GM19025 (cell line): ENCODE measurements at regions not wholly inside any gene's neighbourhood (a gene's known extent, or its start where the extent isn't known, plus 50 kb on each side); places are given as distances from the start of the nearest gene placed in this dataset.

Source experiments
- ATAC-seq: cut with Tn5 transposase; IDR thresholded peaks from one replicate; pipeline ENCODE4 v1.9.1; 2021; ENCODE audit warnings: mild to moderate bottlenecking, low read depth, moderate library complexity; ENCODE audit not compliant: unreplicated experiment

DNA sequence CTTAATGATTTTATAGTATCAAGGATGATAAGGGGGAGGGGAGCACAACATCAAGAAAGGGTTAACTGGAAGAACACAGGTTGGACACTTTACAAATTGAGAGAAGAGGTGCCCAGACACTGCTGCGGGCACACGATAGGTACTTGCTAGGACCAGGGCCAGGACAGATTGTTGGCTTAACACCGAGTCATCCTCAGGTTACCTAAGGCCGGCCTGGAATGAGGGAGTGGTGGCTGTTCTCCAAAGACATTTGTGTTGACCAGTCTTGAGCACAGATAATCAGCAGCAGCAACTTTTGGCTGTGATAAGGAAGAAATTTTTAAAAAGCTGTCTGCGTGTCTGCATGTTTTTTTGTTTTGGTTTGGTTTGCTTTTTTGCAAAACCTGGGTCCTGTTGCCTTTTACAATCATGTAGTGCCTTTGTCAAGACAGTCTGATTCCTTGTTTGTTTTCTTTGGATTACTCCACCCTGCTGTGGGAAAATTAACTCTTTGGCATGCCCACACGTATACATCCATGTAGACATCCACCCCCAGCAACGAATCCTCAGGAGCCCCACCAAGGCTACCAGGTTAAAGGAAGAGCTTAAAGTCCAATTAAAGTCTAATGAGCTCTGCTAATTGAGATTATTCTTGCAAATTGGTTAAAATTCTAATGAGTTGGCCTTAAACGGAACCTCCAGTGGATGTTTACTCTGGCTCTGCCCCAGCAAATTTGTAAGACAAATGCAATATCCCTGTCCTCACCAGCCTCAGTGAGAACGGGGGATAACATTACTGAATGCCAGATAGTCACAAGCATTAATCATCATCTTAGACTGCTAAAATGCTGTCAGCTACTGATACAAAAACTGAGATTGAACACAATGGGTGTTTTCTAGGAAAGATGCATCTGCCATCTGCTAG, 382.3 kb downstream of the ACTL7B start:
- ATAC-seq, result no peak

DNA sequence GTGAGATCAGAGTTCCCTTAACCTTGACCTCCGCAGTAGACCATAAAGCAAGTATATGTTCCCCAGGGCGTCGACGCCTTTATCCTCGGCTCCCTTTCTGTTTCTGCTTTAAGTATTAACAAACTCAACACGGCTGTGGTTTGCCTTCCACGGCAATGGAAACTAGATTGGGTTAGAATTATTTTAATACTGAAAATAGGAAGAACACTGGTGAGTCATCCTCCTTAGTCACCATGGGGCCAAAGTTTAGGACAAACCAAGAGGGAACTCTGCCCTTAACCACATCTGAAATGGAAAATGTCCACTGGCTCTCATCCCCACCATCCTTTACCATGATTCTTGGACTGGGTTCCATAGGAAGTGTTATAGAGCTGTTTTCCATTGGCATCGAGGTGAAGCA, 386.1 kb downstream of the ACTL7B start:
- no peak for ATAC-seq

DNA sequence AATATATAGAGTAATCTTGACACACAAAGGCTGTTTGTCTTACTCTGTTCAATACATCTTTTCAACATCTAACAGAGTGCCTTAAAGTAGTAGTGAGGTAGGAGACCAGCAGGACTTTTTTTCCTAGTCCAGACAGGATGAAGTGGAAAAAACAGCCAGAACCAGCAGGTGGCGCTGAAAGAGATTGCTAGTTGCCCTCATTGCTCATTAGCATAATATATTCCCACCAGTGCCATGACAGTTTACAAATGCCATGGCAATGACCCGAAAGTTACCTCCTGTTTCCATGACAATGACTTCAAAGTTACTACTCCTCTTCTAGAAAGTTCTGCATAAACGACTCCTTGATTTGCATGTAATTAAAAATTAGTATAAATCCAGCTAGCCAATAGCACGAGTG, 387.4 kb downstream of the ACTL7B start:
- no peak for ATAC-seq

DNA sequence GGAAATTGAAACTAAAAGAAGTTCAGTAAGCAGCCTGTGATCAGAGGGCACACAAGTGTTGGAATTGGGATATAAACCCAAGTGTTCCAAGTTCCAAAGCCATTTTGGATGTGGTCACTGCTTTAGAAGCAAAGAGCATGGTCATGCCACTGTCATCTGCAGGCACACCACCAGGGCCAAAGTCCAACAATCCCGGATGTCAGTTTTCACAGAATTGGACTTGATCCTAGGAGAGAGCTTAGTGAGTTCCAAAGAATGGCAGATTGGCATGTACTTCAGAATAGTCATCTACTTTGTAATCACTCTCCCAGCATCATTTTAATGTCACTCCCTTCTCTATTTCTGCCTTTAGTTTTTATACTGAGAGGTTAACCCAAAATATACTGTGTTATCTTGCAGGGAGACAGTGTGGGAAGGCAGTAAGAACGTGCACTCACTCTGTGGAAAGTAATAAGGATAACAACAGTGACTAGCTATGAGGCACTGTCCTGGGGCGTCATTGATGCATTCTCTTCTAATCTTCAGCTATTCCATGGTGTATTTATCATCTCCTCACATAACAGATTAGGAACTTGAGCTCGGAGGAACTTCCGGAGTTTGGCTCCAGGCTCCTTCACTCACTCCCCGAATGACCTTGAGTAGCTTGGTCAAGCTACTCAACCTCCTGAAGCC, 388.0 kb downstream of the ACTL7B start:
- ATAC-seq, result no peak

DNA sequence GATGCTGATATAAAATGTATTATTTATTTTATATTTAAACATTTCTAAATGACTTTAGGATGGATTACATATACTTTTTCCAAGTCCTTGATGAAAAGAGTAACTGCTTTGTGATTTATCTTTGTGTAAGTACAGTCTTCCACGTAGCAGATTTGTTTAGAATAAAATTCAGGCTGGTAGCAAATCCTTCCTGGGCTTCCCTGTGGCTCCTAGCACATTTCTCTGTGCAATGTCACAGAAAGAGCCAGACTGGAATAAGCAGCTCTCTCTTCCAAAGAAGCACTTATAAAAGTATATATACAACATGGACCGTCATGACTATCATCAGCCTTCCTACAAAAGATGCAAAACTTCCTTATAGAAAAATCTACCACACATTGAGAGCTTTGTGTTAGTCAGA, 388.6 kb downstream of the ACTL7B start:
- no peak for ATAC-seq

DNA sequence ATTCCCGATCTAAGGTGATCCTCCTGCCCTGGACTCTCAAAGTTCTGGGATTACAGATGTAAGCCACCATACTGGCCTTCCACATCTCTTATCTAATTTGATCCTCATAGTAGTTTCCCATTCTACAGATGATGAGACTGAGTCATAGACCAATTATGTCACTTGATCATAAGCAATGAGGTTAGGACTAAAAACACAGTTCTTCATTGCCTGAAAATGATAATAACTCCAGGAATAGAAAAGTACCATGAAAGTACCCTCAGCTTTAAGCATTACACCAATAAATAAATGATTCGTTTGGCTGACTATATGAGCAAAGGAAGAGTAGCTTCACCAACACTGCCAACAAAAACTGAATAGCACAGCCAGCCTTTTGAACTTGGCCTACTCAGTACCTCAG, 389.5 kb downstream of the ACTL7B start:
- ATAC-seq, result no peak

DNA sequence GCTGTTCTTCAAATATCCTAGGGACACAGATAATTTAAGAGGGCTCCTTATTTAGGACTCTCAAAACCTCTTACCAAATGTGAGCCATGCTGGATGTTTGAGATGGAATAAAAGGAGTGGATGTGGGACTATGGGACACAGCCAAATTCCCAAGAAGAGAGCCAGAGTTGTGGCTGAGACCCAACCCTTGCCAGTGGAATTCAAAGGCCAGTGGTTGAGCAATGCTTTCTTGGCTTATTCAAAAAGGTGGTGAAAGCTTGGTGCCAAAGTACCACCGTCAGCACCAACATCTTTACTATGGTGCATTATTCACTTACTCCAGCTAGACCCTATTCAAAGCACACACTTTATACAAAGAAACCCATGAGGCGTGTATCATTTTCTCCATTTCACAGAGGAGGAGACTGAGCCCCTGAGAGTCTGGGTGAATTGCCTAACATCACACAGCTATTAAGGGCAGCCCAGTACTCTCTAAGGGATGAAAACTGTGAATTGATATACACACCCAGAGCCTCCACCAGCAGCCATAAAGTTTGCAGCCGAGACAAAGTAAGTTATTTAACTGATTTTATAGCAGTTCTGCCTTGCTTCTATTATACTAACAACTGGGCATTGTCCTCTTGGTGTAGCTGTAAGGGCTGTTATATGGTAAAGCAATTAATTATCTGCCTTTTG, 391.7 kb downstream of the ACTL7B start:
- ATAC-seq, result no peak

DNA sequence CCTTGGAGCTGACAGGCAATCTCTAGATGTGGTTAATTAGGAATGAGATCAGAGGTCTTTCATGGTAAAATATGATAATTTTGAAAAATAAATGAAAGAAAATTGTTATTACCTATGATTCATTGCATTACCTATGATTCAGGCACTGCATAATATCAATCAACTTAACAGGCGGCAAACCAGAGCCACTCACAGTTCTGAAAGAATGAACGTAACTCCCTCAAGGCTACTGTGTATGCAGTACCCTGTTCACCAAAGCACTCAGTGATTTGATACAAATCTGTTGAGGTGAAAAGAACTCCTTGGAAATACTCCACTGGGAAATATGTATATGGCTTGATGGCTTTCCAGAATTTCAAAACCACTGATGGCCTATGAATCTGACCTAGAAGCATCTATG, 398.9 kb downstream of the ACTL7B start:
- ATAC-seq, result no peak

DNA sequence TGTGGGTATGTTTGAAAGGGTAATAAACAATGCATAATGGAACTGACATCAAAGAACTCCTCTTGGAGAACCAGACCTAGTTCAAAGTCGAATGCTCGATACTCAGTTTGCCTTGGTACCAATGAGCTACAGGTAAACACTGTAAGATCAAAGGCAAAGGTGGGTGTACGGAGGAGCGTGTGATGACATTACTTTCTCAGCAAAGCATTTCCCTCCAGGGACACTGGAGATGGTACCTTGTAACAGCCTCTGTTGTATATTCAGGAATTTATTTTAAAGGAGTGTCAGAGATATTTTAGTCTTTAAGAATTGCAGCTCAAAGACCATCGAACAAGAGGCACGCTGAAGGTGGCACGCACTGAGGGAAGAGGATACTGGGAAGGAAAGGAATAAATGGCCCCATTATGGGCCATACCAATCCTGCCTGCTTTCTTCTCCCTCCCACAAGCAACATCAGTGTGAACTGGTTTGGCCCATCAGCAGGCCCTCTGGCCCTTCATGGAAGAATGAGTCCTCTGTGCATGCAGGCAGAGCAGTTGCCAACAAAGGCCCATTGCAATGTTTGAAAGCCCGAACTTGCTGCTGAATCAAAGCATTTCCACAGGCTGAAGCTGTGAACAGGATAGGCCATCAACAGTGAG, 410.2 kb downstream of the ACTL7B start:
- no peak for ATAC-seq

DNA sequence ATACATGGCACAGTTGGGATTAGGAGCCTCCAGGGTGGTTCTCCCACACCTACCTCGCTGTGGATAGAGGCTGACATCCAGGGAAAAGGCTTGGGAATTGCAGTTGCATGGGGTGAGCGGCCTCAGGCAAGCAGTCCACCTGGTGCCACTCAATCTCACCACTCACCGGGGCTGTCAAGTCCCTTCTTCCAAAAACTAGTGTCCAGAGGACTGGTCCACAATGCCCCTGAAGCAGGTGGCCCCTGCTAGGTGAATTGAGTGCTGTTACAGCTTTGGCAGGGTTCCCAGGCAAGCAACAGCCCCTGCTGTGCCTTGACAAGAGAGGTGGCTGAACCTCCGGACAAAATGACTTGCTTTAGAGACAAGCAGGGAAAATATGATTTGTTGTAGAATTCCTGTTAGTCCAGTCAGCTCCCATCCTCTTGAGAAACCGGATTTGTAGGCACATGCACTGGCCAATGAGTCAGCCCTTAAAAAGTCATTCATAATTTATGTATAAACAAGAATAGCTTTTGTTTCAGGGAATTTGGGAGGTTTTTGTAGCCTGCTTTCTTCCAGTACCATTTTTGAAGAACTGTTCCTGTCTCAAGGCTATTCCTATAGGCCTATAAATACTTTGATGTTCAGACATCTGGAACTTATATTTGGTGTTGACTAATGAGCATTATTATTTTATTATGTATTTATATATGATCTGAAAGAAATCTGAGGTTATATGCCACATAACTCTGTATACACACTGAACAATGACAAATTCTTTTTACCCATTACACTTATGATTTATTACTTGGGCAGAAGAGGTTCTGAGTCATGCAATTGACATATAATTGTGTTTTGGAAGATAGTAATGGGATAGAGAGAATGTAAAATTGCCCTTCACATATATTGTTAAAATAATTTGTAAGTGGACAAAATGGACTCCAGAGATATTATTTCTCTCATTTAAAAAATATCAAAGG, 411.1 kb downstream of the ACTL7B start:
- ATAC-seq, result no peak

DNA sequence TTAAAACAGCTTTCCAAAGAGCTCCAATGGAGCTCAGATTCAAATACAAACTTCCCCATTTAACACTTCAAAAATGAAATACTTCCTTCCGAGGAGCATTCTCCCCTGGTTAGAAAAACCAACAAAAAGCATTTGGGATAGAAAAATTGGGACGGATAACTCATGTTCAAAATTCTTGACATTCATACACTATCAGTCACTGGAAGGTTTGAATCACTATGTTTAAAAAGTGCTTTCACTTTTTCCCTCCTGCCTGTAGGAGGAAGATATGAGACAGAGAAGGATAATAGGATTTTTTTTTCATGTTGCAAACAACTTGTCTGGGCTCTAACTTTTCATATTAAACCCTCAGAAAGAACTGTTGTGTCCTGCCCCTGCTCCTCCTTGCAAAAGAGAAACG, 412.0 kb downstream of the ACTL7B start:
- ATAC-seq, result no peak

DNA sequence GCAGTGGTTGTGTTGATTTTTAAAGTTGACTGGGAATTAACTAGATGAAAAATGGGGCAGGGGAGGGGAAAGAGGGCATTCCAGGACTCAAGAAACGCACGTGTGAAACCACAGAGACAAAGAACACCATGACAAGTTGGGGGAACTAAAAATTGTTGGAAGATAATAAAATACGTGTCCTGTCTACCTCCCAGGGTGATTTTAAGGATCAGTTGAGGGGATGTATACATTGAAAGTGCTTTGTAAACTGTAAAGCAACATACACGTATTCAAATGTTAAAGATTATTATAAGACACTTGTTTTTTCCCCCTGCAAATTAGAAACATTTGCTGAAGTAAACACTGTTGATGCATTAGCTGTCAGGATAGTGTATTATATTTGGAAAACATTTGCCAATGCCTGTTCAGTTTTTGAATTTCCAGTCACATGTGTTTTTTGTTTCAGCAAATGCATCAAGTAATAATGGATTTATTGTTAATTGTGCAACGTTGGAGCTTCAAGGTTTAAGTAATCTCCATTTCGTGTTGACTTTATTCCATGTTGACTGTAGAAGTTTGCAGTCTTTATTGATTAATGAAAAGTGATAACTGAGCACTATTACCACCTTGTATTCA, 412.7 kb downstream of the ACTL7B start:
- no peak for ATAC-seq

DNA sequence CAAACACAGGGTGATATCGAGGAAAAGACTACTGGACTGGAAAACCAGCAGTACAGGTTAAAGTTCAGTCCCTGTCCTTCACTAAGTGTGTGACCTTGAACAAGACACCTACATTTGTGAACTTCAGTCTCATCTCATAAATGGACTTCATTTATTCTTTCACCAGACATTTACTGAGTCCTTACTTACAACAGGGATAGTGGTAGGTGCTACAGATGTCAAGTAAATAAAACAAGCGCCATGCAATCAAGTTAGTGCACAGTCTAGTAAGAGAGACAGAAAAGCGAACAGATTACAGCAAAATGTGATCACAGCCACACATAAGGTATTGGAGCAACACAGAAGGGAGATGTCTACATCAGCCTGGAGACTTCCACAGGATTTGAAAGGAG, 413.2 kb downstream of the ACTL7B start:
- no peak for ATAC-seq

DNA sequence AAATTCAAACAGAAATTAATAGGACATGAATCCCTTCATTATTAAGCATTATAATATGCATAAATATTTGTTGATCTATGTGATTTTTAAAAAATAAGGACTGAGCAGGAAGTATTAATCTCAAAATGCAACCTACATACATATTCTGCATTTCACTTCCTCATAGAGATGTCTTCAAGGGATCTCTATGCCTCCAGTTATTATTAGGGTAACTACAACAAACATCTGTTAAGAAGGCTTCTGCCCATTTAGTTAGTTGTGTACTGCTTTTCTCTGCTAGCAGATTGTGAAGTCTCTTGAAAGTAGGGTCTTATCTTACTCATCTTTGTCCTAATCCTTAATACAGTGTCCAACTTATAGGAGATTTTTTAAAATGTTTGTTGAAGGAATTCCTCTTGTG, 414.1 kb downstream of the ACTL7B start:
- ATAC-seq, result no peak

DNA sequence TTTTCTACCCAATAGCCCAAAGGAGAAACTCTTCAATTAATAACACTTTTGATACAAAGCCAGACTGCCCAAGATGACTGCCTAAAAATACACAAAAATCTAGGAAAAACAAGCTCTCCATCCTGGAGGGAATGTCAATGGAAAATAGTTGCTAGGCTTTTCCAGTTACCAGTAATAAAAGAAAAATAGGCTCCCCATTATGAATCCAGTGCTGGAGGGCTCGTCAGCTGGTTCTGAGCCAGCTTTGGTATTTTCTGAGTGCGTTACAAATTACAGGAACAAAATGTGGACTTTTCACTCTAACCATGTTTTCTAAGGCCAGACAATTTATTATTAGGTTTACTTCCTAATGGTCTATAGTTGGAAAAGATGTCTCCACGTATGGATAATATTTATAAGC, 414.5 kb downstream of the ACTL7B start:
- no peak for ATAC-seq

DNA sequence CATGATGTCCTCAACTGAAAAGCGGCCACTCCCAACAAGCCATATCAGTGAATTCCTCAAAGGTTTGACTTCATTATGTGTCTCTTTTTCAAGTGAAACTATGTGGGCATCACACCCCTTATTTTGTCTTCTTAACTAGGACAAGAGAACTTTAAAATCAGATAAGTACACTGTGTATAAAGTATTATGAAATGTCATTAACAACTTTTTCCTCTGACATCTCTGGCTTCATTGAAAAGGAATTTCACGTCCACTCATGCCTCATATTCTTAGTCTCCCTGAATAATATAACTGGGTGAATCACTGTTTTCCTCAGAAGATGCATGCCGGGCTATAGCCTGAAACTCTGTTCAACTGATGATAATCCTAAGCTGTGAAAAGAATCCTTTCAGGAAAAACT, 415.8 kb downstream of the ACTL7B start:
- ATAC-seq, result no peak

DNA sequence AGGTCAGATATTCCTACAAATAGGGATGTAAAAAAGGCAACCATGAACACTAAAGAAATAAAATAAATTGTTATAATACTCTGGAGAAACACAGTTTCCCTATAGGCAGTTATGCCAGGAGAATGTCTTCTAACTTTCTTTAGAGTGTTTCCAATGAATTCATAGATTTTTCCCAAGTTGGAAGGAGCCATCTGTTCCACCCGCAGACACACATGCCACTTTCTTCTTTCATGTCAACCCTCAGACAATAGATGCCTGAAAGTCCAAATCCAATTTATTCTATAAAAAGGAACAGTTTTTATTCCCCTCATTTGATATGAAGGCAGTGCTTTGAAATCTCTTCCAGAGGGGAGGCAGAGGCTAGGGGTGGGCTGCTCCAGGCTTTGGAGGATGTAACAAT, 418.1 kb downstream of the ACTL7B start:
- ATAC-seq, result no peak

DNA sequence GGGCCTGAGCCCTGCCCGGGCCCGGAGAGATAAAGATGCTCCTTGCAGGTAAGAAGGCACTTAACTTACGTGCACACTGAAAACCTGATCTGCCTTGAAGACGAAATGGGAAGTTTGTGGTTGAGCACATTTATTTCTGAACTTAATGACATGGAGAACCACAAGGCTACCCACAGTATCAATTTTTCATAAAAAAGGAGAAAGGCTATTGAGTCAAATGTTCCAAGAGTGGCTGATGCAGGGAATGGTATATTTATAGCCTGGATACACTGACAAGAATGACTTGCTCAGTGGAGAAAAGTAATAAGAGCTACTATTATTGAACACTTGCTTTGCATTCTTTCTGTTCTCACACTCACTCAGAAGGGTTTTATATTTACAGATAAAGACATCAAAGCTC, 419.3 kb downstream of the ACTL7B start:
- no peak for ATAC-seq

DNA sequence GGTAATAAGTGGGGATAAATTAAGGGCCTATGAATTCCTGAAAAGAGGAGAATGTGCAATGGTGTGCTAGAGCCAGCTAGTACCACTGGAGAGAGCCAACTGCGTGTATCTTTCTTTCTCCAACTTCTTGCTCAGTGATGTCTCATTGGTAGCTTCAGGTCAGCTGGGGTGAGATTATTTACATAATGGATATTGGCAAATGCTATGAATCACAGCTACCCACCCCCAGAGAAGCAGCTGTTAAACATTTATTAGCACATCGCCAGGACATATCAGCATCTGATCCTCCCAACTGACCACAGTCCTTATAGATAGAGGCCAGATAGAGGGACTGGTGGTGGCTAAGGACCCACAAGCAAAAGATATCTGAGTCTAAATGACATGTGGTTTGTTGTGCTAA, 421.3 kb downstream of the ACTL7B start:
- no peak for ATAC-seq

DNA sequence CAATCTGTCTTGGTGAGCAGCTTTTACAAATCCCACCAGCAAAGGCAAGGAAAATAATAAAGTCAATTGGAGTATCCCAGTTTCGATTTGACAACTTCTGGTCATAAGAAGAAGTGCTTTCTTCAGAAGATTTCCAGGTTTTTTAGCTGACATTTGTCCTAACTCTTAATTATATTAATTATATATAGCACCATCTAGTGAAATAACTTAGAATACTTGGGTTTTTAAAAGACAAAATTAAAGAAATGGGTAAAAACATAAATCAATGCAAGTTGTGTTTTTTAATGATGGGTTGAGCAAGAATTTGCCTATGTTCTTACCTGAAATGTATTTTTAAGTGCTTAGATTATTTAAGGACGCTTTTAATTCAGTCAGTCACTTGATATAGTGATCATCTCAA, 421.8 kb downstream of the ACTL7B start:
- no peak for ATAC-seq
